Stimulated activated CD4-positive, alpha-beta T cell treated with anti-CD3 and anti-CD28 coated beads, Interleukin-15, amount 100 ng/mL, for 24 hours (primary cell): ENCODE measurements at regions not wholly inside any gene's neighbourhood (a gene's known extent, or its start where the extent isn't known, plus 50 kb on each side); places are given as distances from the start of the nearest gene placed in this dataset.
"Not testable (repeated sequence)": the region's sequence is repeated elsewhere in the genome, so short reads cannot be mapped to it uniquely, and the experiment has no call there.

ENCODE experiments used
- DNase-seq: peaks from one replicate; pipeline ENCODE4 v3.0.0-alpha.2; 2020

DNA sequence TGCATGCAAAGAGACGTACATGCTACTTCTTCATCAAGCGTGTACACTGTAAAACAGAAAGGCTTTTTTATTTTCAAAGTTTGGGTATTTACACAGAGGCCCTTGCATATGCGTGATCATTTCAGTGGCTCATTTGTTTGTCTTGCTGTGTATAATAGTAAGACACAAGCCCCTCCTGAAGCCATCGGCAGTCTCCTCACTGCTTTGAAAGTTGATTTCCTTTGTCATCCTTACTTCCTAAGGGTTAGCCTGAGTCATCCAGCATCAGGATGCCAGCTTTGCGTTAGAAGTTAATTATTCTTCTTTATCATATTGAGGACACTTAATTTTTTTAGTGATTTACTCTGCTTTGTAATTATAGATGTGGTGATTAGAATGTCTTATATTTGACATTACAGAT lies 72.5 kb upstream of the CTBP2 start:
- DNase-seq: no peak

DNA sequence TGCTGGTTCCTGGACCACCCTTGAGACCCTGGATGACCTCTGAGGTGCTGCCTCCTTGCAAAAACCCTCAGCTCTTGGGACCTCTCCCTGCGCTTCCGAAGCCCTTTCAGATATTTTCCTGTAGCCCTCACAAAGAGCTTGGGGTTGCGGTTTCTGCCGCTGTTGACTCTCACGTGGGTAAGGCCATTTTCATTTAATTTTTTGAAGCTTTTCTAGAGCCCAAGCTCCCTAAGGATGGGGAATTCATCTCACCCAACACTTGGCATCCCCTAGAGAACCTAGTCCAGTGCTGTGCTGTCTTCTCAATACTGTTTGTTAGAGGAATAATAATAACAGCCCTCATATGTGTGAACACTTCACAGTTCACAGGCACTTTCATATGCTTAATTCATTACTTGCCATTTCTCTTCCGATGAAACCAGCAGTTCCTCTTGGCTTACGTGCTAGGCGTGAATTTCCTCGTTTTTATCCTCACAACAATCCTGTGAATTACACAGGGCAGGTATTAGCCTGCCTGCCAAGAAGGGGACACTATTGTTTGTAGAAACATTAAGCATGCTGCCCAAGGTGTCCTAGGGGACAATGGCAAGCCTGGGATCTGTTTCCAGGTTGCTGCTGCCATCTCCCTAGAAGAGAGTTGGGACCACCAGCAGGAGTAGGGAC lies 71.6 kb upstream of the CTBP2 start:
- no peak for DNase-seq

DNA sequence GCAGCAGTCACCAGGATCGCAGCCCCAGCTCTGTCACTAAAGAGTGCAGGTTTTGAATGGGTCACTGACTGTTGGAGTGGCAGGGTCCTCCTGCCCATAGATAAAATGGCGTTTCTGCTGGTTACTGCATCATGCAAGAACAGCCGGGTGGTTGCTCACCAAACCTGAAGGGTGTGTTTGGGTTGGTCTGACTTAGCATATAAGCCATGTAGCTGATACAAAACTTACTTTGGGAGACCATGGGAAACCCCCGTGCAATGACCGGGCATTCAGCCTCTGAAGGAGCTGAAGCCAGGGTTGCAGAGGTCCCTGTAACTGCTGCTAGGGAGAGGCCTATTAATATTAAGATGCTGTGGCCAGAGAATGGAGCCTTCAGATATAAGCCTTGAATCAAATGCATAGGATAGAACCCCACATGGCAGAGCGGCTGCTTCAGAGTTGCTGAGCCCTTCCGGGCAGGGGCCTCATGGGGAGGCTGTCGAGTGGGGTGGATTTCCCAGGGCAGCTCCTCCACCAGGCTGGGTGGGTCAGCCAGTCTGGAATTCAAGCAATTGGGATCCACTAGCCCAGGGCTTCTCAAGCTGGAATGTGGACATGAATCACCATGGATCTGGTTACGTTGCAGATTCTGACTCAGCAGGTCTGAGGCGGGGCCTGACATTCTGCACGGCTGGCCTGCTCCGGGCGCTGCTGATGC lies 70.9 kb upstream of the CTBP2 start:
- no peak for DNase-seq

DNA sequence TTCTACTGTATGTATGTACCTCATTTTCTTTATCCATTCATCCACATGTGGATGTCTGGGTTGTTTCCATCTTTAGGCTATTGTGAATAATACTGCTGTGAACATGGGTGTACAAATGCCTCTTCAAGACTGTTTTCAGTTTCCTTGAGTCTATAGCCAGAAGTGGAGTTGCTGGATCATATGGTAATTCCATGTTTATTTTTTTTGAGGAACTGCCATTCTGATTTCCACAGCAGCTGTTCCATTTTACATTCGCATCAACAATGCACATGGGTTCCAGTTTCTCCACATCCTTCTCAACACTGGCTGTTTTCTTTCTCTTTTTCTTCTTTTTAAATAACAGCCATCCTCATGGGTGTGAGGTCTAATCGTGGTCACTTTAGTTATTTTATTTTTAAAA lies 69.9 kb upstream of the CTBP2 start:
- DNase-seq: no peak

DNA sequence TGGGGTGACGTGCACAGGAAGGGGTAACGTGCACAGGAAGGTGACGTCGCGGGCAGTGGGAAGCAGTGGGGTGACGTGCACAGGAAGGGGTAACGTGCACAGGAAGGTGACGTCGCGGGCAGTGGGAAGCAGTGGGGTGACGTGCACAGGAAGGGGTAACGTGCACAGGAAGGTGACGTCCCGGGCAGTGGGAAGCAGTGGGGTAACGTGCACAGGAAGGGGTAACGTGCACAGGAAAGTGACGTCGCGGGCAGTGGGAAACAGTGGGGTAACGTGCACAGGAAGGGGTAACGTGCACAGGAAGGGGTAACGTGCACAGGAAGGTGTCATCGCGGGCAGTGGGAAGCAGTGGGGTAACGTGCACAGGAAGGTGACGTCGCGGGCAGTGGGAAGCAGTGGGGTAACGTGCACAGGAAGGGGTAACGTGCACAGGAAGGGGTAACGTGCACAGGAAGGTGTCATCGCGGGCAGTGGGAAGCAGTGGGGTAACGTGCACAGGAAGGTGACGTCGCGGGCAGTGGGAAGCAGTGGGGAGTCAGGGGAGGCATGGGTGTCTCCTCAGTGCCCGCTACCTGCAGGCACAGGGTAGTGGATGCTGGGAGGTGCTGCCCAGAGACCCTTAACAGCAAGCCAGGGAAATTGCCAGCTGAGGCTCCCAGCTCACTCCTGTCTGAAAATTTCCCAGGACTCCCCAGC lies 68.0 kb upstream of the CTBP2 start:
- not testable (repeated sequence) for DNase-seq

DNA sequence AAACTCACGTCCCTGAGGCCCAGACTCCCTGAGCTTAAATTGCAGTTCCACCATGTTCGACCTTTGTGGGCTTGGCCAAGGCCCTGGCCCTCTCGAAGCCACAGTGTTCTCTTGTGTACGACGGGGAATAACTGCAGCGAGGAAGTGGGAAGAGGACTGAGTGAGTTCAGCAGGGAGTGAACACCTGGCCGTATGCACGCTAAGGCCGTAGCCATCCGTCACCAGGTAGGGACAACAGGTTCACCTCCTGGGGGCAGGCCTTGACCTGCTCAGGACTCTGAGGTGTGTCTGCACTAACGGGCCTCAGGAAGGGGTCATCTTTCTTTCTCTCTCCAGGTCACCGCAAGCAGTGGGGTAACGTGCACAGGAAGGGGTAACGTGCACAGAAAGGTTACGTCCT lies 67.2 kb upstream of the CTBP2 start:
- DNase-seq: no peak

DNA sequence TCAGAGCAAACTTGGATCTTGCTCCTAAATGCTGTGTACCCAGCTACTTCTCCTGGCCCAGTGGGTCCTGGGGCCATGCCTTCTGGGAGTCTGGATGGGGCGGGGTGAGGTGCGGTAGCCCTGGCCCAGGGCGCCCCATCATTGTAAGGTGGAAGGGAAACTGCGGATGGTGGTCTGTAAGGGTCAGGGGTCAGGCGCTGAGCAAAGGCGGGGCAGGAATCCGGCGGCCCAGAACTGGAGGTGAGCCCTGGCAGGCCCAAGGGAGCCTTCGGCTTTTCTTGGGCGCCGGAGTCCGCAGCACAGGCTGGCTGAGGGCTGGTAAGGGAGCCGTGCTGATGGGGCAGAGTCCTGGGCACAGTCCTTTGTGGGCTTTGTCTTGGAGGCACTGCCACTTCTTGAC lies 66.5 kb upstream of the CTBP2 start:
- no peak for DNase-seq

DNA sequence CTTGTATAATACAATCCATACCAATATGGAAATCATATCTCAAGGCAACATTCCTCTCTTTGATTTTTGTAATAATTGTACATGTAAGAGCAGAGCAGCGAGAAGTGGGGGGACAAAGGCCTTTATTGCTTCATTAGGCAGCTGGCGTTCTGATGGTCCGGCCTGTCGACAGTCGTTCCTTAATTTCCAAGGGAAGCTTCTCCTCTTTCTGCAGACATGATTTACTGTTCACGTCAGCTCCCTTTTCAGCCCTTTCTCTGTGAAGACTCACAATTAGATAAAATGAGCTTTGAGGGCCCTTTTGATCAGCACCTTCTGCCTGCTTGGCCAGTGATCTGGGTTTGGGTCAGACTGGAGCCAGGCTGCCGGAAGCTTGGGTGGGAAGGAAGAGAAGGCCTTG lies 65.6 kb upstream of the CTBP2 start:
- DNase-seq: no peak

DNA sequence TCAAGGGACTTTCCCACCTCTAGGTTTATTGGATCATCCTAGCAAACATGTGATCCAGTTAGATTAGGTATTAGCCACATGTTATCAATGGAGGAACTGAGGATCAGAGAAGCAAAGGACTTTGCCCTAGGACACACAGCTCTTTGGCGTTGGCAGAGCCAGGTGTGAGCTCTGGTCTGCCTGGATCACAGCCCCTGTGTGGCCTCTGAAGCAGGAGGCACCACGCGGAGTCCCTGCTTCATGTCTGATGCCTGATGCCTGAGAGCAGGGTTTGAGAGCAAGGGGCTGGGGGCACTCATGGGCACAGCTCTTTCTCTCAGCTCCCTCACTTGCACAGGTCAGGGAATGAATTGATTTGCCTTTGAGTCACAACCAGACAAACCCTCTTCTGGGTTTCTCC lies 64.7 kb upstream of the CTBP2 start:
- DNase-seq: no peak

DNA sequence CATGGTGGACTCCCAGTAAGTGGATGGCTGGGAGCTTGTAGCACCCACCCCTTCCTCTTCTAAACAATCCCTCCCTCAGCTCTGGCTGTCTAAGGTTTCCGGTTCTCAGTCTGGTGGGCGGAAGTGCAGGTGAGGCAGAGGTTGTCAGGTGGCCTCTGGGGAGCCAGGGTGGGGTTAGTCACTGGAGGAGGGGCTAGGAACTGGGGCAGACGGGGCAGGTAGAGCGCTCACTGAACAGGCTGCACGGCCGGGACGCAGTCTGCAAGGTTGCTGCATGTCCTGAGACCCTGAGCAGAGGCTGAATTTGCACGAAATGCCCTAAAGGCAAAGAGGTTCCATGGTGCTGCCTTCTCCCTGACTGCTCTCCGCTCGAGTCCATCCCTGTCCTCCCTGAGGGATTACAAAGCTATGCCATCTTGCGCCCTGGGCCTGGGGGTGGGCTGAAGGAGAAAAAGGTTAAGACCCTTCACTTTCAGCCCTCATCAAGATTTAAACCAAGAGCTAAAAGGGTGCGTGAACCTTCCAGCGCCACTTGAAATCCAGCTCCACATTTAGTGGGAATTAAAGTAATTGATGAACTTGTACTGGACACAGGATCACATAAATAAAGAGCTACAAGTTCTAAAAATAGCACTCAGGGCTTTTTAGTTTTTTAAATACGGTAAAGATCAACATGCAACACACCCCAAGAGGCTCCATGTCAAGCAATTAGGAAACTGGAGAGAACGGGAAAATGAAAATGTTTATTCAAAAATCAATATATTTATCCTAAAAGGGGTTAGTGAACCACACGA lies 62.3 kb upstream of the CTBP2 start:
- DNase-seq: no peak

DNA sequence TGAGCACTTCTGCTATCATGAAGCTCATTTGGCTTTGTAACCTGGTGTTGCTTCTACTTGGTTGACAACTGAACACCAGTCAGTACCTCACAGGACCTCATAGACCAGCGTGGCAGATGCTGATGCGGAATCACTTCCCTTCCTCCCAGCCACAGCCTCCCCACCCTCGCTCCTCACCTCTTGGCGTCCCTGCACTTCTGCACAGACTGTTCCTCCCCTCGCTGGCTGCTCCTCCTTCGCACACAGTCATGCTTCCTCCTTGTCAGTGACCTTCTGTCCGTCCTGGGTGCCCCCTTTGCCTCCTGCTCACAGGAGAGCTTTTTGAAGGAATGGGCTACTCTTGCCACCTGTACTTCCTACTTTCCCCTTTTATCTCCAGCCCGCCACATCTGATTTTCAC lies 61.4 kb upstream of the CTBP2 start:
- no peak for DNase-seq

DNA sequence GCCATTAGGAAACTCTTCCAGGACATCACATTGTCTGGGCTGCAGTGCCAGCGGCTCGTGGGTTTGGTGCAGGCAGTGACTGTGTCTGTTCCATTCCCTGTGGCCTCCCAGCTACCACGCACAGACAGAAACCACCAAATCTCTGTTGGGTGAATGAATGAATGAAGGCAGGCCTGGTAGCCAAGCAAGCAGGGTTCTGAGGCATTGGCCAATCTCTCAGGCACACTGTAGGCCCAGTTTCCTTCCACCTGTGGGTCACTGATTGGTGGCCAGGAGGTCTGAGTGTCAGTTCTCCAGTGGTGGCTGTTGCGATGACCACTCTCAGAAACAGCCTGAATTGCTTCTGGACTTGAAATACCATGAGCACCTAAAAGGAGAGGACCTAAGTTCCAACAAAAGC lies 59.4 kb upstream of the CTBP2 start:
- no peak for DNase-seq

DNA sequence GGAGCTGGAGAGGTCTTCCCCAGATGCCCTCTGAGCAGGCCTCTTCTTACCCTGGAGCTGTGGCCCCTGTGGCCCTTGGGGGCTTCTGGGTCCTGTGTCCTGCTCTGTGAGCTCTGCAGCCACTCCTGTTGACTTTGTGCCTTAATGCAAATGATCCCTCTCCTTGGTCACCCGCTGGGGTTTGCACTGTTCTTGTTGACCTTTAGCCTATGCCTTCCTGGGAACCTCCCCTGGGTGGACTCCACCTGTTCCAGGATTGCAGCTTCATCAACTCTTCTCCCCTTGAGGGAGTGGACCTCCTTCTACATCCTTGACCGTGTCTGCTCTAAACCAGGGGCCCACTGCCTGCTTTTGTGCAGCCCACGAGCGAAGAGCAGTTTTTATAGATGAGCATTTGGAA lies 58.6 kb upstream of the CTBP2 start:
- DNase-seq: no peak

DNA sequence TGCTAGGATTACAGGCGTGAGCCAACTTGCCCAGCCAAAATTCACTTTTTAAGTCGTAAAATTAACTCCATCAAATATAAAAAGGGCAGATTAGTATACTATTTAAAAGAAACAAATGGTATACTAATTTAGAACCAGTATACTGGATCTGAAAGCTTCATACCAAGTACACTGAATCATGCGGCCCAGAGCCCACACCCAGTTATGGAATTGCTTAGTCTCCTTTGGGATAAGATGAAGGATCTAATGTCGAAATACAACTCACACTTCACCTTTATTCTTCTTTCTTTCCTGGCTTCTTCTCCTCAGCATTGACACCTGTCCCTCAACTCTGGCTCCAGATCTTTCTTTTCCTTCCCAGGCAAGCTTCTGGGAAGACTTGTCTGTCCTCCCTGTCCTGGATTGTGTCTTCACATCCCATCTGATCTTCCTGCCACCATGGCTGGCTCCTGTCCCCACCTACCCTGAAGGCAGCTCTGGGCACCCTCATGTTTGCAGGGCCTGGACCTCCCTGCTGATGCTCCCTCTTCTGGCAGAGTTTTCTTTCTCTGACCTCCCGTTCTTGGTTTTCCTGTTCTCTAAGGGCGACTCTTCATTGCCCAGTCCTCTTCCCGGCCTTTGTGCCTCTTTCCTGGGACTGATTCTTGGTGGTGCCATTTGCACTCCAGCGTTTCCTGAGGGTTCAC lies 57.8 kb upstream of the CTBP2 start:
- DNase-seq: no peak

DNA sequence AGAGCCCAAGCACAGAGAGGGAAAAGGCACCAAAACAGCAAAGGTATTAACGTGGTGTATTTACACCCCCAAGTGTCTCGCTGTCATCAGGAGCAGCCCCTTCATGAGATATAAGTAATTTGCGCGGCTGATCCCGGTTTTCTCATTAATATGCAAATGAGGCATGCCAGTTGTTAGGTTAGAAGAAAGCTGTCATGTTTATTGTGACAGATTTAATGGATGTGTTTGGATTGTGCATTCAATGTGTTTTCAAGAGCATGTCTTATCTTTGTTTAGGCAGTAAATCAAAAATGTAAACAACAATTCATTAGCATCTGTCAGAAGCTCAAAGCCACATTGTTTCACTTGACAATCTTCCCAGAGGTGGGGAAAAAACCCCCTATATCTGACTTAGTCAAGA lies 56.5 kb upstream of the CTBP2 start:
- DNase-seq: no peak

DNA sequence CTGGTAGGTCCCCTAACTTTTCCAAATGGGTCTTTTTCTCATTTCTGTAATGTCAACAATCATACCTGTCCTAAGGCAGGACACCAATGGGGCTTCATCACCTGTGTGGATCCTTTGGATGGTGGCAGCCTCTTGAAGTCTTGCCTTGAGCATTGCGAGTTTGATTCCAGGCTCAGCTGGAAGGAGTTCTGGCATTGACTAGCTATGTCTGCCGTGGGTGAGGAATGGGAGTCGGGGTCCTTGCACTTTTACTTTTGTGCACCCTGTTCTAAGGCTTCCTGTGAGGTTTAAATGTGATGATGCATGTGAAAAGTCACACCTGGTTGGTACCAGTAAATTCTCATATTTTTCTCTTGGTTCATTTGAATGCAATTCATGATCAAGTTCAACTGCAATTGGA lies 55.9 kb upstream of the CTBP2 start:
- no peak for DNase-seq

DNA sequence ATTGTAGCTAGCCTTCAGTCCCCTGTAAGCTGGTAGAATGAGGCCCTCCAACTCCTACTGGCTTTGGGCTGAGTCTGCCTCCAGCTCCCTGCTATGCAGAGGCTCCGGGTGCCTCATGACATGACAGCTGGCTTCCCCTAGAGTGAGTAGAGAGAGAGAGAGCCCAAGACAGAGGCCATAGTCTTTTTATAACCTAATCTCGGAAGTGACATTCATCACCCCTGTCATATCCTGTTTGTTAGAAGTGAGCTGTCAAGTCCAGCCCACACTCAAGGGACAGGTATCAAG lies 53.9 kb upstream of the CTBP2 start:
- DNase-seq: no peak

DNA sequence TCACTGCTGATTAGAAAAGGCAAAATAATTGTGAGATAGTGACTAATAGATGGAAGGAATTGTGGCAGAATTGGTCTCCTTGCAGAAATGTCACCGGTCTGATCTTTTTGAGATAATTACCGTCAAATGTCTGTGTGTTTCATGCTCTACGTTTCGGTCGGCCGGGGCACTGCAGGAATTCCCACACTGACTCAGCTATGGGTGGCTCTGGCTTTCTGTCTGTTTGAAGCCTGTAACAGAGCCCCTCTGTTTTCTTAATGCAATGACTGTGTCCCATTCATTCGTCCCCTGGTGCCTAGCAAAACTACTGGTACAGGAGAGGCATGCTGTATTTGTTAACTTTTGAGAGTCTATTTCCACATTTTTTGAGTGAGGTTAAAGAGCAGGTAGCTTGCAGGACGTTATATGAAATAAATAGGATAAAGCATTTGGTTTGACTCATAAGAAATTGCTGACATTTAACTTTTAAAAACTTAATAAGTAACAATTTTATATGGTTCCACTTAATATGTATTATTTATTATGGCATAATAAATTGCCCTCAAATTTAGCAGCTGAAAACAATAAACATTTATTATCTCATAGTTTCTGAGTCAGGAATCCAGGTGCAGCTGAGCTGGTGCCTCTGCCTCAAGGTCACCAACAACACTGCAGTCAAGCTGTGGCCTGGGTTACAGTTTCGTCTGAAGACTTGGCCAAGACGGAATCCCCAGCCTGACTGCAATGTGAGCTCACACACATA lies 53.3 kb upstream of the CTBP2 start:
- DNase-seq: no peak

DNA sequence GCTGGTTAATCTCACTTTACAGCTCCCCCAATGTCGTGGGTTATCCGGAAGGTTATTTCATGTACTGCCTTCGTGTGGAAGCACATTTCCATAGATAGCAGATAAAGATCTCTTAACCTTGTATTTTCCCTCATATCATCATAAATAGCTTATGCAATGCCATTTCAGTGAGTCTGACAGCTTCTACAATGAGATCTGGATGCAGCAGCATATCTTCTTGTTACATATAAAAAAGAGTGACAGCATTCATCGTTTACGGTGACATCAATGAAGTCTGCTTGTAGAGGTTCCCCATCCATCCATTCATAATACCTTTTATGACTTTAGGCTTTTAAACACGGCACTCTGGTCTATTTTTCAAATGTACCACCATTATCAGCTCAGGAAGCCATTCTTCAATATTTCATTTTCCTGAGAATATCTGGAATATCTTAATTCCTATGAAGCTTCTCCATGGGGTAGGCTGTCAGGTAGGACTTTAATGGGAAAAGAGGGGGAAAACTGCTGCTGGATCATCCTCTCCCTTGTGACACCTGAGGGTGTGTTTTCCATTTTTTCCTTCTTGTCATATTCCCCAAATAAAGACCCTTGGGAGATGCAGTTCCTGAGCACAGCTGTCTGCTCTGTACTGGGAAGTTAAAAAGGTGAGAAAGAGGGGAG lies 51.9 kb upstream of the CTBP2 start:
- no peak for DNase-seq
